ENCODE measurements at regions not wholly inside any gene's neighbourhood (a gene's known extent, or its start where the extent isn't known, plus 50 kb on each side); places are given as distances from the start of the nearest gene placed in this dataset.

DNA sequence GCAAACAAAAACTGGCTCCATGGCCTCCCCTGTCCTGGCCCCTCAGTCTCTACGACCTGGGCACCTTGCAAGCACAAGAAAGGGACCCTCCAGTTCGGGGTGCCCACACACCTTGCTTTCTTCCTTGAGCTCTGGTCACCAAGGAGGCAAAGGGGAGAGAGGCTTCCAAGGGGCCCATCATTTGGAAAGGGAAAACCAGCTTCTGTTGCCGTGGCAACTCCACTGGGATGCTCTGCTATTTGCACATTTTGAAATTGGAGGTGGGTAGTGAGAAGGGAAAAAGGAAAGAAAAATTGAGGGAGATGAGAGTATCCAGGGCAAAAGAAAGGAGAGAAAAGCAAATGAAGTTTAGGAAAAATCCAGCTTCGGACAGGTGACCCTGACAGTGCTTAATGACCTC is 388.4 kb downstream of the SHANK2 start:
- no peak for DNase-seq

DNA sequence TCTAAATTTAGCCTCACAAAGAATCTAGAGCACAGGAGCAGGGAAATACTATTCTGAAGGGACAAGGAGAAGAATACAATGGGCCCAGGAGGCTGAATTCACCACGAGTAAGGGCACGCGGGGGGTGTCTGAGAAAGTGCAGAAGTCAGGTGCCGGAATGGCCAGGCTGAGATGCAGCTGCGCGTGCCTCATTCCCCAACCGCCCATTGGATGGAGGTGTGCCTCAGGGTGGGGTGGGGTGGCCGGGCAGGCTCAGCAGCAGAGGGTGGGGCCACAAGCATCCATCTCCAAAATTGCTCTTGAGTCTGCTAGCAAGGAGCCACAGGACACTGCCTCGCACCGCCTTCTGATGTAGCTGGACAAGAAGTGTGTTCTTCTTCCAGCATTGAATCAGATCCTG is 387.0 kb downstream of the SHANK2 start:
- no peak for DNase-seq

DNA sequence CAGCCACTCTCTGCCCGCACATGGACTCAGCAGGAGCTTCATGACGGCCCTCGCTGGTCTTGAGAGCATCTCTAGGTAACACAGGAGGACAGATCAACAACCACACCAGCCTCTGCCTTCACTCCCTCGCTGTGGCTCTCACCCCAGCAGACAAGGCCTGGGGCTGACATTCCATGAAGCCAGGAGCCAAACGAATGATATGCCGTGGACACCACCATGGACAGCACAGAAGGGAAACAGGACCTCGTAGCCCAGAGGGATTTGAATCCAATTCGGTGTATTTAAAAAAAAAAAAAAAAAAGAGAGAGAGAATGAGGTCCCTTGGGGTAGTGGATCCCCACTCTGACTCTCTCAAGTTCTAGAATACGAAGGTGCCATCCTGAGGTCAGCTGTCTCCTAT is 385.5 kb downstream of the SHANK2 start:
- DNase-seq, result no peak

DNA sequence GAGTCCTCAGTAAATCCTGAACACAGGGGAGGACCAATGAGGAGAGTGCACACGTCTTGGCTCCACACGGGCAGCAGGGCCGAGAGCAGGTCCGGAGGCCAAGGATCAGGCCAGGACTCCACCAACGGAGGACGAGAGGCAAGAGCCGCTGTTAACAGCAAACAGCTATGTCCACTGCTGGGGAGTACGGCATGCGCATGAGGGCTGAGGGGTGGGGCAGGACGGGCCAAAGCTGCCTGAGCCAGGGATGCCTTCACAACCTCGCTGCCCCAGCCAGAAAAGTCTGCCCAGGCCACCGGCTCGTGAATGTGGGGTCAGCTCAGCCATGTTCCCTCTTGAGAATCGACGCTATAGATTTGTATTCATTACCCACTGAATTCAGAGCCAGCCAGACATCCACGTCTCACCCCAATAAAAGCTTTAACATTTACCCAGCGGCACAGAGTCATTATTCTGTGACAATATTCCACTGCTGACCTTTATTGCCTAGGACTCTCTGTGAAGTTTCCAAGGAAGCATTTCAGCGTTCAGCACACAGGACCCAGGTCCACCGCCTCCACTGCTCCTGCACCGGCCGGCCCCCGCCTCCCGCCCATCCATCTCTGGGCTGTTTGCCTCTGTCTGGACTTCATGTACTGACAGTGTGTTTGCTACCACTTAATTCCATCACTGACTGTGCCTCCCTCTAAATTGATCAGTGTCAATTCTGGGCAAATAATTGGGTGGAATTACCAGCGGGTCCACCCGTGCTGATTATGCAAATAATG is 384.9 kb downstream of the SHANK2 start:
- no peak for DNase-seq

DNA sequence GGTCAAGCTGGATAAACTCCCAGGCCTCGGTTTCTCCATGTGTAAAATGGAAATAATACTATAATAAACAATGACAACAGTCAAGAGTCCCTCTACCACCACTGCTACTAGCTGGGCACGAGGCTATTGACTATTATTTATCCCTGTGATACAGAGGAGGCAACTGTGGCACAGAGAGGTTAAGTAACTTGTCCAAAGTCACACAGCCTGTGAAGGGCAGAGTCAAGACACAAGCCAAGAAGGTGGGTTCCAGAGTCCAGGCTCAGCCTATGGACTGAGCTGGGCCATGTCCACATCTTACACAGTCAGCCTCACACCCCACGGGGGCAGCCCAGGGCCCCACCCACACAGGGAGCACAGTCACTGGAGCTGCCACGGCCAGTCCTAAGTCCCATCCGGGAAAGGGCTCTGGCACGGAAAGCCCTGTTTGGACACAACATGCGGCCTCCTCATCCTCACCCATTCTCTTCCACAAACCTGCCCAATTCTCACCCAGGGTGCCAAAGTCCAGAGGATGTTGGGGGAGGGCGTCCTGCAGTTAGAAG is 384.0 kb downstream of the SHANK2 start:
- no peak for DNase-seq

DNA sequence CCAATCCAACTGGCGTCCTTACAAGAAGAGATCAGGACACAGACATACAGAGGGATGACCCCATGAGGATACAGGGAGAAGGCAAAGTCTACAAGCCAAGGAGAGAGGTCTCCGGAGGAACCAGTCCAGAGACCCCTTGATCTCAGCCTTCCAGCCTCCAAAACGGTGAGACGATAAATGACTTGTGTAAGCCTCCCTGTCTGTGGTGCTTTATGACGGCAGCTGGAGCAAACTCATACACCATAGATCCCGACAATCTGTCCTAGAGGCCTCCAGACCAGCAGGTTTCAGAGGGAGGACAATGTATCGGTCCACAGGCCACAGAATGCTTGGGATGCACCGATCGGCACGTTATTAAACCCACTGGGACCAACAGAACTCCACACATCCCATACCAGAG is 383.3 kb downstream of the SHANK2 start:
- DNase-seq, result no peak

DNA sequence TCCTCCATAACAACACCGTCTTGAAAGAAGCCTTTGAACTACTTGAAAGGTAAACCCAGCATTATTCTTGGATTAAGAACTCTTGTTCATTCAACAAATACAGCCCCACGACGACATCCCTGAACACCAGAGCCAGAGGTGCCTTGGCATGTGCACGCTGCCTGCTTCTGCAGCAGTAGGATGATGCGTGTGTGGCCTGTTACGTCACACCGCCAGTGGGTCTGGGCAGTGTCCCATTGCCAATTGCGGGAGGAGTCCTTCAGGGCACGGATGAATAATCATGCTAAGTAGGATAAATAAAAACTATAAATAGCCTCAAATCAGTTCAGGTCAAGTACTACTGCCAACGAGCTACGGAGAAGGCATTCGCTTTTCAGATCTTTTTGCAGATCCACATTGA is 380.5 kb downstream of the SHANK2 start:
- no peak for DNase-seq

DNA sequence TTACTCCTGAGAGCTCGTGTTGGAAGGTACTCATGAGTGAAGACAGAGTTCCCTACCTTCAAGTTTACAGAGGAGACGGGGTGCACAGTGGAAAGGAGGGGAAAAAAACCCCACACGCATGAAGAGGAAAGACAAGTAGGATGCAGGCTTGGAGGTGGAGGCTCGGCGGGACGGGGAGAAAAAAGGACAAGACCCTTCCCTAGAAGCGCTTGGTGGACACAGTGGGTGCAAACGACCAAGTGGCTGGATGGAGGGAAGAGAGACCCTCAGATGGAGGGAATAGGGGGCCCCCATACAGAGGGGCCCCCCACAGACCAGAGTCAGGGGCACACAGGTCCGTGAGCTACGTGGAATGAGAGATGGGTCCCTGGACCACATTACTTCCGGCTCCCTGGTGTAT is 380.1 kb downstream of the SHANK2 start:
- DNase-seq, result no peak

DNA sequence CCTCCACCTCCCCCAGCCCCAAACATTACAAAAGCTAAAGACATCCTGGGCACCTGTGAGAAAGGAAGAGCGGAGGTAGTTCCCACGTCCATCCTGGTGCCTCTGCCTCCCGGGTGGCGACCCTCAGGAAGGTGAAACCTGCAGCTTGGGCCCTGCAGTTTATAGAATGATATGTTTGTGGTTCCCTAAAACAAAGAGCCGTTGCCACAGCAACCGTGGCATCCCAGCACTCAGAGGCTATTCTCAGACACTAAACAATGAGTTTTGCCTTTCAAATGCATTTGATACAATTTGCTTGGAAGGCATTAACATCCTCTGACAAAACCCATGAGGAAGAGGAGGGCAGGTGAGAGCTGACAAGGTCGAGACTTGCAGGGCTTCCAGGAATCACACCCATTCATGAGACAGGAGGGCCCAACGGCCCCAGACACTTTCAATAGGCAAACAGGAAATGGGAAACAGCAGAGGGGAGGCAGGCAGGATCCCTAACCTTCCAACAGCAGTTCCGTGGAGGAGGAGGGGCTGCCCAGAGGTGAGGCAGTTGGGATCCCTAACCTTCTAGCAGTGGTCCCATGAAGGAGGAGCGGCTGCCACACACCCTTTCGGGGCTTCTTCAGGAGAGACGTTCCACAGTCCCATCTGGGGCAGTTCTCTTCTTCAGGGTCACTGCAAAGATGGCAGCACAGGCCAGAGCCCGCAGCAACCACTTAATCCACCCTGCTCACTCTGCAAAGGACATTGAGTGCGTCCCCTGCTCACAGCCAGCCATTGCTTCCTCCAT is 379.2 kb downstream of the SHANK2 start:
- DNase-seq, result no peak

DNA sequence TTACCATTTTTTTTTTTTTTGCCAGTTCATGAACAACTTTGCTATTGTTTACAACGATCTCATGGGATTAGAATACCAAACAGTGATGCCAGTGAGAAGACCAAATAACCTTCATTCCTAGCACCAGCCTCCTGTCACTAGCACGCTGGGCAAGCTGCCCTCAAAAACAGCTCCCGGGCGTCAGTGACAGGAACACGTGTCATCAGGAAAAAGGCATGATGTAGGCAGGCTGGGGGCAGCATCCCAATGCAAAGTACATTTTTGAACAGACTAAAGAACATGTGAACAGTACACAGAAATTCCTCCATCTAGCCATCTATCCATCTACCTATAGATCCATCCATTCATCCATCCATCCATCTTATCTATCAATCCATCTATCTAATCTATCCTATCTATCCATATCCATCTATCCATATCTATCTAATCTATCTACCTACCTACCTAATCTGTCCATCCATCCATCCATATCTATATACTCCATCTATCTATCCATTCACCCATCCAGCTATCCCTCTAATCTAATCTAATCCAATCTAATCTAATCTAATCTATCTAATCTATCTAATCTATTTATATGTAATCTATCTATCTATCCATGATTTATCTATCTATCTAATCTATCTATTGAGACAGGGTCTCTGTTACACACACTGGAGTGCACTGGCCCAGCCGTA is 378.5 kb downstream of the SHANK2 start:
- DNase-seq, result no peak

DNA sequence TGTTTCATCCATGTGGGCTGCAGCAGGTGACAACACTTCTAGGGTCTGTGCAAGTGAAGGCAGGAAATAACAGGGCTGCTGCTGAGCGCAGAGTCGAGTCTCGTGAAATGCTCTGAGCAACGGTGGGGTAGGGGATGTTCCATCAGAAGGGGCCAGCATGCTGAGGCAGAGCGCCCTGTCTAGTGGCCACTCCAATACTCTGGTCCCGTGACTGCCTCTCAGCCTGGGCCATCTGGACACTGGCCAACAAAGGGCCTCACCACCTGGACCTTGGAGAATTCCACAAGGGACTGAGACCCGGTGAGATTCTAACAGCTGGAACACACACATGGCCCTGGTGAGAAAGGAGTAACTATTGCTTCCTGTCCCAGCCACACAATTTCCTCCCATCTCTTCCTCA is 375.7 kb downstream of the SHANK2 start:
- DNase-seq, result no peak

DNA sequence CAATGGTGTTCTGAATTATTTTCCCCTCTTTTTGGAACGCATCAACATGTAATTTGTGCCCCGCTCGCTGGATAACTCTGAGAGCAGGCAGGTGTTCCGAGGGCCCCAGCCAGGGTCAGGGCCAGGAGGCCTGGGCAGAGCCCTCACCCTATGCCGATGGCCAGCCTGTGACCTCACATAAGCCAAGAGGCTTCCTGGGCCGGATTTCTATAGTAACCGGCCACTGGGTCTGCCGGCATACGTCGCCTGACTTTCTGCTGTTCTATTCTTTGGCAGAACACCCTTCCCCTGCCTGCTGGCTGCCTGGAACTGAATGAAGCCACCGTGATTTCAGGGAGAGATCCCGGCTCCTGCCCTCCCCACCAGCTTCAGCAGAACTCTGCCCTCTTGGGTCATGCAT is 375.2 kb downstream of the SHANK2 start:
- DNase-seq, result no peak

DNA sequence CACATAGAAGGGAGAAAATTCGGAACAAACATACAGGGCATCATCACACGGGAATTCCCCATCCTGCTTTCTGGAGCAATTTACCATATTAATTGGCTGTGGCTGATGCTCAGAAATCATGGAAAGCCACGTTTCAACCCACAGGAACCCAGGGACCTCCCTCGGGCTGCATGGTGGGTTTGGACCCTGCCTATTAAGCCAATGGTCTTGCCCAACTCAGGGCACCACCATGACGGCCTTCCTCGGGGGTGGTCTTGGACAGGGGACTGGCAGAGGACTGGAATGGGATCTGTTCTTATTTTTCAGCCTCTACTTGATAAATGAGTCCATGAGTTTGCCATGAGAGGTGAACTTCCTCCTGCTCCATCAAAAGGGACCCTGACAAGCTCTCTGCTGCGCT is 374.0 kb downstream of the SHANK2 start:
- DNase-seq, result no peak

DNA sequence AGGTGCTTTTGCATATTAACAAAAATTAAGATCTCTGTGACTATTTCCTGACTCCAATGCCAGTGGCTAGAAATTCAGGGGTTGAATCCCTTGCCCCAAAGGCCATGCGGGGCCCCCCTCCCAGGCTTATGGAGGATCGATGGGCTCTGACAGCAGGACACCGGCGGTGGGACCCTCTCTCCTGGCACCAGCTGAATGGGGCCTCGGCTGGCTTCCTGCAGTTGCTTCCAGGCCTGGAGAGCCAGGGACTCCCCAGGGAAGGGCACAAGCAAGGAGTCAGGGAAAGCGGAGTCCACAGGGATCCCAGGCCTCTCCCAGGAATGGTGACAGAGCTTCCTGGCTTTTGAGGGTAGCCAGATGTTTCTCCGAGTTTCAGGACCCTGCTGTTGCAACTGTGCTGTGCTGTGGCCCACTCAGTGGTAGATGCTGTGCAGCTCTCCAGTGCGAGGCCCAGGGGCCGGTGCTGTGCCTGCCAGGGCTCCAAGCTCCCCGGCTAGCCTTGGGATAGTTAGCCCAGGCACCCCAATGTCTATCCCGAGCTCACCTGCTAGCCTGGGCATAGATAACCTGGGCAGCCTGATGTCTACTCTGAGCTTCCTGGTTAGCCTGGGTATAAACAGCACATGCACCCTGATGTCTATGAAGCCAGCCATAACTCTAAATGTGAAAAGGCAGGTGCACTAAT is 372.6 kb downstream of the SHANK2 start:
- no peak for DNase-seq

DNA sequence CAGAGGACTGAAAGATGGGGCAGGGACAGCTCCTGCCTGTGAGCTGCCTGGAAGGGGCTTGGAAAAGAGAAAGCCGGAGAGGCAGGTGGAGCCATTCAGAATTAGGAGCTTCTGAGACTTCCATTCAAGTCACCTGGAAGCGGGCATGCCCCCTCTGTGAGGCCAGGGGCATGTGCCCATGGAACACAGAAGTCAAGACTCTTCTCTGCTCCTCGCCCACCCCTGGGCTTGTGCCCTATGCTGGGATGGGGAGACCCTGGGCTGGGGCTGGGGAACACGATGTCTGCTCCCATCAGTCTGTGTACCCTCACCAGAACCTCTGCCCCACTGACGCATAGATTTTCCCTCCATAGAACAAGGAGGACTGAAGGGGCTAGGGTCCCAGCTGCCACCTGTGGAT is 372.0 kb downstream of the SHANK2 start:
- no peak for DNase-seq

DNA sequence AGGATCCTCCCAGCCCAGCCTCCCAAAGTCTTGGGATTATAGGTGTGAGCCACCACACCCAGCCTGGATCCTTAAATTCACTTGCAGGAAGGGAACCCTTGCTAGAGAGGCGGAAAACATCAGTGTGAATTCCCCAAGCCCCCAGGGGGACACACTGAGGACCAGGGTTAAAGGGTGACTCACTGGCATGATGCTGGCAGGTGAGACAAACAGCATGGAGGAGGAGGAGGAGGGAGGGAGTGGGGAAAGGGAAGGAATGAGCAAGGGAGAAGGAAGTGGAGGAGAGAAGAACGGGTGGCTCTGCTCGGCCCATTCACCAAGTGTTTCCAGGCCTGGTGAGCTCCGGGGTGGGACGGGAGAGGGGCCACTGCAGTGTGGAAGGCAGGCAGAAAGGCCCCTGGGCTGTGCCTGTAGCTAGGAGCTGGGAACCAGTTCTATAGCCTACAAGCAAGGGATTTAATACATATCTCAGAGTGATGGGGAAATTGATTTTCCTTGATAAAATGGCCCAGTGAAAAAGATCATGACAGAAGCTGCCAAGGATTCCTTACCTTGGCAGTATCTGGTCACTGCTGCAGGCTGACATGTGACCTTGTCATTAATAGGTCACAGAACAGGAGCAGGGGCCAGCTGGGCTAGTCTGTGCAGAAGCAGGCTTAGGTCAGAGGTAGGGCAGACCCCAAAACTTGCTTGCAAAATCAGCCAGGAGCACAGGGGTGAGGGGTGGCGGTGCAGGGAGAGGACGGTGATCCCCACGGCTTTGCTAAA is 370.2 kb downstream of the SHANK2 start:
- no peak for DNase-seq

DNA sequence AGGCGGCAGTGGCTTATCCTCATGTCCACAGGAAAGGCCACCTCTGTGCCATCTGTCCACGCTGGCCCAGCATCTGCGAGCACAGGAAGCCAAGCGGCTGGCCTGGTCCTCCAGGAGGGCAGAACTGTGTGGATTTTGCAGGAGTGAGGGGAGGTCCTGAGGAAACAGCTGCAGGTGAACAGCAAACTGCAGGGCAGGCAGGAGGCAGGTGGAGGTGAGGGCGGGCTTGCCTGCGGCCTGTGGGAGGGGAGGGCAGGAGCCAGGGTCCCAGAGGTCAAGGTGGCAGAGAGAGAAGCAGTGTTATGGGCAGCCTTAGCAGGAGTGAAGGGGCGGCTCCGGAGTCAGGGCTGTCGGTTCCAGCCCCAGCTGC is 369.7 kb downstream of the SHANK2 start:
- DNase-seq, result no peak

DNA sequence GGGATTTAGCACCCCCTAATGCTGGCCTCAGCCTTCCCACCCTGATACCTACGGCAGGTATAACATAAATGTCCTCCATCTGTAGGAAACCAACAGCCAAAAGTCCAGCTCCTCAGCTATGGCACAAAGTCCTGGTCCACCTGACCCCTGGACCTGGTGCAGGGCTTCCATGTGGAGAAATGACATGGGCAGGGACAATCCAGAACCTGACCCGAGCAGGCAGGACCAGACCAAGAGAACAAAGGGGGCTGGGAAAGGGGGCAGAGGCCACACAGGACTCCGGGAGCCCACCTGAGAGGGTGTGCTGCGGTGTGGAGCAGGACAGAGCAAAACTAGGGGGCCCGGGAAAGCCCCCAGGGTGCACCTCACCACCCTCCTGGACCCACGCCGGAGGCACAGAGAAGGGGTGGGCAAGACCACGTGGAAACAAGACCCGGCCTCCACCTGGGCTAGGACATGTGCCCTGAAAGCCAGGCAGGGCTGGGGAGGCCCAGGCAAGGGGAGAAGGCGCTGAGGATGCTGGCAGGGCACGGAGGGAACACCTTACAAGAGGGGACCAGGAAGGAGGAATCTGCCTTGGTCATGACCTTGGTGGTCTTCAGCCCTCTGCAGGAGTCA is 368.9 kb downstream of the SHANK2 start:
- DNase-seq, result no peak

DNA sequence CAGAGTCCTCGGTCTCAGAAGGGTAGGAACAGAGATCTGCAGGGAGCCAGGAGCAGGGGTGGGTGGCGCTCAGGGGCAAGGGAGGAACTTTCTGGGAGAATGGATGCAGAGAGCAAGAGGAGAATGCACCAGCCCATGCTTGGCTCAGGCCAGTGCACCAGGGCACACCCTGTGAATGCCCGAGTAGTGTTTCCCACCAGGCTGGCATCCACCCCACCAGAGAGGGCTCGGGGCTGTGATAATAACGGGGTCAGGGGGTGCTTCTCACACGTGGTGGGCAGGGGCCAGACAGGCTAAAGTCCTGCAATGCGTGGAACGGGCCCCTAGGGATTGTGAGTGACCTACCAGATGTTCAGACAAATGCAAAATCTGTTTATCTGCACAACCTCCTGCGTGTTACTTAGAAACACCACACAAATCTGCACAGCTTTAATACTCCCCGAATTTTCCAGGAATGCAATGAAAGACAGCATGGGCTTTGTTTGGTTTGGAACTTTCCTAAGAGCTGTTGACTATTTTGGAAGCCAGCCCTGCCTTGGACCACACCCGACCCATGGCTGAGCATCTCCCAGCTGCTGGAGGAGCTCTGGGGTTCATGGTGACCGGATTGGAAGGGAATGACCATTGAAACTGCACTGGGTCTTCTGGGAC is 368.3 kb downstream of the SHANK2 start:
- DNase-seq, result no peak

DNA sequence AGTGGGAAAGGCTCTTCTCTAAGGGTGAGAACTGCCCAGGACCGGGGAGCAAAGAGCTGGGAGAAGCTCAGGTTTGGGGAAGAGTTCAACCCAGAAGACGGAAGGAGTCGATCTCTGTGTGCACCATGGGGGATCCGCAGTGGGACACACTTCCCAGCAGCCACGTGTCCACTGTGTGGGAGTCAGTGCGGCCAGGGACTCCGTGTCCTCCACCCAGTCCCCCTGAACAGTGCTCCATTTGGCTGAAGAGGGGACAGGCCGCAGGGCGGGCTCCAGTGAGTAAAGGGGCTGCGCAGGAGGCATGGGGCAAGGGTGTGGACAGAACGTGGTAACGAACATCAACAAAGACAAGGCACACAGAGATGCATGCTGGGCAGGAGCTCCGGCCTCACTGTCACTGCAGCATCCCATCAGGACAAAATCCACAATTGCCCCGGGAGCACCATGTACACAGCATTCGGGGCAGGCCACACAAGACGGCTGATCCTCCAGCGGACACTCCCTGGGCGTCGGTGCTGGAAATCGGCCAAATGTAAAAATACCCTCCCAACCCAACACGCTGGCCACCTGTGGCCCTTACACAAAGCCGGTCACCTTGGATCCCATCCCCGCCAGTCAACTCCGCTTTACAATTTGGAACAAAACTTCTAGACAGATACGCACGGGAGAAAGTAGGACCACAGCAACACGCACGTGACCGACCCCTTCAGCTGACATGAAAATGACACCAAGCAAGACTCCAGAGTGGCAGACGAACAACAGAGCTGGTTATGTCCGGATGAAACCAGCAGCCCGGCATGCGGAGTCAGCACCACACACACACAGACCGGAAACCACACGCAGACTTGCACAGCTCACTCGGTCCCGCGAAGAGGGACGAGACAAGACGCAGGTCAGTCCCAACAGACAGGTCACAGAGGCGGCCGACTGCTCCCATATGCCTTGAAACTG is 366.8 kb downstream of the SHANK2 start:
- DNase-seq, result no peak

Measured in central memory CD4-positive, alpha-beta T cell (primary cell).